ENCODE measurements at regions not wholly inside any gene's neighbourhood (a gene's known extent, or its start where the extent isn't known, plus 50 kb on each side); places are given as distances from the start of the nearest gene placed in this dataset.
"Not testable (repeated sequence)": the region's sequence is repeated elsewhere in the genome, so short reads cannot be mapped to it uniquely, and the experiment has no call there.

DNA sequence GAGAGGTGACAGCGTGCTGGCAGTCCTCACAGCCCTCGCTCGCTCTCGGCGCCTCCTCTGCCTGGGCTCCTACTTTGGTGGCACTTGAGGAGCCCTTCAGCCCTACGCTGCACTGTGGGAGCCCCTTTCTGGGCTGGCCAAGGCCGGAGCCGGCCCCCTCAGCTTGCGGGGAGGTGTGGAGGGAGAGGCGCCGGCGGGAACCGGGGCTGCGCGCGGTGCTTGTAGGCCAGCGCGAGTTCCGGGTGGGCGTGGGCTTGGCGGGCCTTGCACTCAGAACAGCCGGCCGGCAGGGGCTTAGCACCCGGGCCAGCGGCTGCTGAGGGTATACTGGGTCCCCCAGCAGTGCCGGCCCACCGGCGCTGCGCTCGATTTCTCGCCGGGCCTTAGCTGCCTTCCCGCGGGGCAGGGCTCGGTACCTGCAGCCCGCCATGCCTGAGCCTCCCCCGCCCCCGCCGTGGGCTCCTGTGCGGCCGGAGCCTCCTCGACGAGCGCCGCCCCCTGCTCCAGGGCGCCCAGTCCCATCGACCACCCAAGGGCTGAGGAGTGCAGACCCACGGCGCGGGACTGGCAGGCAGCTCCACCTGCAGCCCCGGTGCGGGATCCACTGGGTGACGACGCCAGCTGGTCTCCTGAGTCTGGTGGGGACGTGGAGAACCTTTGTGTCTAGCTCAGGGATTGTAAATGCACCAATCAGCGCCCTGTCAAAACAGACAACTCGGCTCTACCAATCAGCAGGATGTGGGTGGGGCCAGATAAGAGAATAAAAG lies 661.0 kb downstream of the ETNK1 start:
- DNase-seq; H3K56ac ChIP-seq (ENCODE audit: extremely low read depth, insufficient read depth, low read length); H3K4me1 ChIP-seq (ENCODE audit: control insufficient read depth, insufficient read depth, low read length); in situ Hi-C loops (cut with MboI; ENCODE audit: low sequenced_read_pairs); H3K27me3 ChIP-seq (ENCODE audit: control insufficient read depth, insufficient read depth, low read length); H4K91ac ChIP-seq (ENCODE audit: insufficient read depth, low read depth, low read length); H3K9ac ChIP-seq (ENCODE audit: low read depth, low read length); H4K5ac ChIP-seq (ENCODE audit: low read depth, low read length); H3K9me3 ChIP-seq (ENCODE audit: control insufficient read depth, insufficient read depth, low read length); H3K23ac ChIP-seq (ENCODE audit: low read depth, low read length); H3K27ac ChIP-seq (ENCODE audit: insufficient read depth, low read length); H3K14ac ChIP-seq (replicated peaks; ENCODE audit: low read depth, low read length); H4K8ac ChIP-seq (ENCODE audit: low read depth in 2 of 2, low read length in 2 of 2); intact Hi-C loops (cut with micrococcal nuclease); H3K9me1 ChIP-seq (ENCODE audit: insufficient read depth, low read length); H2BK5ac ChIP-seq (ENCODE audit: low read depth, low read length, poor library complexity, severe bottlenecking); POLR2A ChIA-PET (ENCODE audit: unreplicated experiment); ATAC-seq (ENCODE audit: low read depth); H2AK9ac ChIP-seq (replicated peaks; ENCODE audit: low read depth, low read length, poor library complexity); H2AFZ ChIP-seq (replicated peaks; ENCODE audit: low read length, poor library complexity); BruUV-seq (replicated peaks); H3K4me3 ChIP-seq (ENCODE audit: insufficient read depth, low read depth, low read length); H3K4ac ChIP-seq (ENCODE audit: low read depth, low read length); H3K79me1 ChIP-seq (ENCODE audit: low read depth in 1 of 2, low read length in 2 of 2); H3K4me2 ChIP-seq (ENCODE audit: low read depth, low read length); H4K20me1 ChIP-seq (ENCODE audit: insufficient read depth, low read length); H2AK5ac ChIP-seq (ENCODE audit: low read depth, low read length); H3K36me3 ChIP-seq (ENCODE audit: control insufficient read depth, insufficient read depth, low read length); H2BK120ac ChIP-seq (ENCODE audit: low read depth, low read length); H3K18ac ChIP-seq (ENCODE audit: low read depth, low read length); CTCF ChIA-PET; dilution Hi-C loops (cut with HindIII; ENCODE audit: low sequenced_read_pairs, unreplicated experiment); H2BK20ac ChIP-seq (ENCODE audit: low read depth, low read length); H2BK15ac ChIP-seq (ENCODE audit: low read depth, low read length): not testable (repeated sequence)
- WGBS, 2 experiments (ENCODE audit: extremely low coverage in 2 of 2, insufficient read length in 1 of 2): 90% methylated on average over 11 of the region's 57 CpGs; no CpG with 5 or more reads in 1 of the 2 experiments
